ENCODE measurements at regions not wholly inside any gene's neighbourhood (a gene's known extent, or its start where the extent isn't known, plus 50 kb on each side); places are given as distances from the start of the nearest gene placed in this dataset.

DNA sequence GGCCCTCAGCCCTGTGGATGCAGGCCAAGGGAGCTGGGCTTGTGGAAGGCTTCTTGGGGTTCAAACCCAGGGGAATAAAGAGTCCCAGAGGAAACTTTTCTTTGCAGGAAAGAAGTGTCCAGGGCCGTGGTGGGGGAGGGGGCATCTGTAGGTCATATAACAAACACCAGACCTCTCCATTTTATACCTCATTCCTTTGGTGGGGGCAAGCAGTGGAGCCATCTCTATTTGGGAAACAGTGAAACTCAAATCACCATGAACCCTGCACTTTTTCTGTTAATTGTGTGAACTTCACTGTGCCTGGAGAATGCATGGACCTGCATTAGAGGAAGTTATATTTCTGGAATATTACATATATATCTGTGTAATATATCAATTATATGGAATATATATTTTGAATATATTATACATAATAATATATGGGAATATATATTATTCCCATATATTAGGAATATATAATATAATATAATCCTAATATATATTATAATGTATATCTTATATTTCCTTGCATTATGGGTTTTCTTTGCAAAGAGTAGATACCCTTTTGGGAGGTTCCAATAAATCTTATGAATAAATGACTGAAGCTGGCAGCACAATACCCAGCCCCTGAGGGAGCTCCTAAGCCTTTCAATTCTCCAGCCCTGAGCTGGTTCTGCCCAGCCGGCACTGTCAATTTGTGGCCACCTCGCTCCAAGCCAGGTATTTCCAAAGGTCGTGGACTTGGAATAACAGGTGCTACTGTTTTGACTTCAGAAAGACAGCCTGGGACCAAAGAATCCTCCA is 97.7 kb upstream of the PKDCC start:
- Histone ChIP-seq H3K9me3 (no peaks in the 10 kb centered on the region), H3K4me3 (no peak overlapping the region), H3K4me1 (no peaks in the 10 kb centered on the region), H3K36me3 (no peaks in the 10 kb centered on the region), H3K27ac (no peak overlapping the region), H3K27me3 (no peaks in the 10 kb centered on the region)
- ATAC-seq (no peak), DNase-seq (no peak), FAIRE-seq (no peak)
- intact Hi-C loops (cut with DNase I) = no loop called here
- WGBS, 2 donors = 65 to 69% methylated on average over 4 of the region's 4 CpGs
- TF ChIP-seq, protein P1, sequence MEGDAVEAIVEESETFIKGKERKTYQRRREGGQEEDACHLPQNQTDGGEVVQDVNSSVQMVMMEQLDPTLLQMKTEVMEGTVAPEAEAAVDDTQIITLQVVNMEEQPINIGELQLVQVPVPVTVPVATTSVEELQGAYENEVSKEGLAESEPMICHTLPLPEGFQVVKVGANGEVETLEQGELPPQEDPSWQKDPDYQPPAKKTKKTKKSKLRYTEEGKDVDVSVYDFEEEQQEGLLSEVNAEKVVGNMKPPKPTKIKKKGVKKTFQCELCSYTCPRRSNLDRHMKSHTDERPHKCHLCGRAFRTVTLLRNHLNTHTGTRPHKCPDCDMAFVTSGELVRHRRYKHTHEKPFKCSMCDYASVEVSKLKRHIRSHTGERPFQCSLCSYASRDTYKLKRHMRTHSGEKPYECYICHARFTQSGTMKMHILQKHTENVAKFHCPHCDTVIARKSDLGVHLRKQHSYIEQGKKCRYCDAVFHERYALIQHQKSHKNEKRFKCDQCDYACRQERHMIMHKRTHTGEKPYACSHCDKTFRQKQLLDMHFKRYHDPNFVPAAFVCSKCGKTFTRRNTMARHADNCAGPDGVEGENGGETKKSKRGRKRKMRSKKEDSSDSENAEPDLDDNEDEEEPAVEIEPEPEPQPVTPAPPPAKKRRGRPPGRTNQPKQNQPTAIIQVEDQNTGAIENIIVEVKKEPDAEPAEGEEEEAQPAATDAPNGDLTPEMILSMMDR (IDR thresholded peaks at IDR 0.05) = no peak

DNA sequence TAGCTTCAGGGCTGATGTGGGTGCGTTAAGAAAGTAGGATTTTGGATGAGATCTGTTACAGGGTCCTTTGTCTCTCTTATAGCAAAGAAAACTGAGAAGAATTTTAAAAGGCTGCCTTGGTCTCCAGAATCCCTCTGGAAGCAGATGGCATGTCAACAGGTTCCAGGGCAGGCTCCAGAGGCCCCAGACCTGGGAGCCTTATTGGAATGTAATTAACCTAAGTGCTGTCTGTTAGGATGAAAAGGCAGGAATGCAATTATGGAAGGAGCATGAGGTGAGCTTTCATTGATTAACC is 97.2 kb upstream of the PKDCC start:
- Histone ChIP-seq H3K27ac (no peak overlapping the region), H3K4me1 (no peaks in the 10 kb centered on the region), H3K36me3 (no peaks in the 10 kb centered on the region), H3K9me3 (no peaks in the 10 kb centered on the region), H3K27me3 (no peaks in the 10 kb centered on the region), H3K4me3 (no peak overlapping the region)
- ATAC-seq (no peak), FAIRE-seq (no peak), DNase-seq (no peak)
- TF ChIP-seq, protein P1 (IDR thresholded peaks at IDR 0.05) = no peak
- 85 to 86% methylated on average over 1 of the region's 1 CpG for WGBS, 2 donors
- intact Hi-C loops (cut with DNase I) = no loop called here

DNA sequence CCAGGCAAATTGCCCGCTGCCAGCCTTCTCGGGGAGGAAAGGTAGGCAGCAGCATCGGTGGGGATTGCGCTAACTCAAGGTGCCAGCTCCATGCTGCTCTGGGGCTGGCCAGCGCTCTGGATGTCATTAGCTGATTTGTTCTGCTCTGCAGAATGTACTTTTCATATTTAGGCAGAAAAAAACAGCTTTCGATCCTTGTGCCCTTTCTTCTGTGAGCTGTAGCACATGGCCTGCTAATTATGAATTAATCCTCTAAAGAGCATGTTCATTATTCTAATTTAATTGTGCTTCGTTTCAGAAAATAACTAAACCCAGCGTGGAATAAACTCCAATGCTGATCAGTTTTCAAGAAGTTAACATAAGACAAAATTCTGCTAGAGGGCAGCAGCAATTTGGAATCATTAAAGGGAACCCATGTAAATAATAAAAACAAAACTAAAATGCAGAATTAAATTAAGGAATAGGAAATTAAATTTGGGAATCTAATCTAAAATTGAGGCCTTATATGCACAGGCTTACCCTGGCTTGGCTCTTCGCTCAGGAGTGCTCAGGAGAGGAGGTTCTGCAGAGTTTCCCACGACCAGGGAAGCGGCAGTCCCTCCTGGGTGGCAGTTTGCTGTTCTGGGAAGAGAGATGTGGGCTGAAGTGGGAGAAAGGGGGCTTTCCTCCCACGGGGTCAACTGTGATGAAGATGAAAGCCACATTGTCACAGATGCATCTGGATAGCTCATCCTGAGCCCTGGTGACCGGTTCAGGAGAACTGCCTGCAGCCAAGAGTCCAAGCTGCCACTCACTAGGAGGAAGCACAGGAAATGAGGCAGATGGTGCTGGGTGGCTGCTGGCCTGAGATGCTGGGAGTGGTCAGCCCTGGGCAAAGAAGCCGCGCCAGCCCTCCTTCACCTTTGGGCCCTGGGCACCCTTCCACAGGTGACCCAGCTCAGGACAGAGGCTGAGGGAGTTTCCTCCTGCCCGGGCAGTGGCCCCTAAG is 93.2 kb upstream of the PKDCC start:
- TF ChIP-seq, protein P1 (IDR thresholded peaks at IDR 0.05) = no peak
- DNase-seq (no peak), ATAC-seq (peak in 2 of 4 donors; percentile 38 to 39), FAIRE-seq (no peak)
- no peaks in the 10 kb centered on the region for H3K4me1 ChIP-seq
- H3K9me3 ChIP-seq = no peaks in the 10 kb centered on the region
- WGBS, 2 donors = 80 to 85% methylated on average over 16 of the region's 16 CpGs
- no peak overlapping the region for H3K27ac ChIP-seq
- H3K36me3 ChIP-seq = no peaks in the 10 kb centered on the region
- intact Hi-C loops (cut with DNase I) = no loop called here
- no peak overlapping the region for H3K4me3 ChIP-seq
- no peaks in the 10 kb centered on the region for H3K27me3 ChIP-seq

DNA sequence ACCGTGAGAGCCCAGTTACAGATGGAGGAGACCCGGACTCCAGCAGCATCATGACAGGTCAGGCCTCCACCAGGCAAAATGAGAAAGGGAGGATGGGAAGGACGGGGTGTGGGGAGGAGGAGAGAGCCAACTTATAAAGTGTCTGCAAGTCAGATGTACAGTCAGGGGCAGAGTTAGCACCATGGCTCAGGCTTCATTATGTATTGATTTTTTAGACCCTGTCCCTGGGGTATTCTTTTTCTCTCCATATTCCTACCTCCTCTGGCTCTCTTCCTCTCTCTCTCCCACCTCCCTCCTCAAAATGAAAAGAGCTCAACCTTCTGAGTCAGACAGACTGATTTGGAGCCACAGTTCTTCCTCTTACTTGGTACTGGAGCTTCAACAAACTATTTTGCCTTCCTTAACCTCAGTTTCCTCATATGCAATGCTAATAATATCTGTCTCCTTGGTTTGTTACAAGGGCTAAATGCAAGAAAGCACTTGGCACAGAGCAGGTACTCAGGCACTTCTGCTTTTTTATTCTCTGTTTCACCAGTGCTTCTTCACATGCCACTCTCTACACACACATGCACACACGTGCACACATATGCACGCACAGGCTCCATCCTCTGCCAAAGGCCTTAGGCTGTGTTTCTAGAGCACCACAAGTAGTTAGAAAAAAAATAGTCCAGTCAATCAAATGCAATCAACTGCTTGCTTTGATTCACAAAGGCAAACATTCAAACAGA is 92.3 kb upstream of the PKDCC start:
- DNase-seq (no peak), FAIRE-seq (no peak), ATAC-seq (peak in 1 of 4 donors; percentile 24)
- TF ChIP-seq, protein P1 (IDR thresholded peaks at IDR 0.05) = no peak
- no peaks in the 10 kb centered on the region for H3K9me3 ChIP-seq
- H3K36me3 ChIP-seq = no peaks in the 10 kb centered on the region
- H3K27me3 ChIP-seq = no peaks in the 10 kb centered on the region
- no peak overlapping the region for H3K27ac ChIP-seq
- no peaks in the 10 kb centered on the region for H3K4me1 ChIP-seq
- no peak overlapping the region for H3K4me3 ChIP-seq
- WGBS, 2 donors = 72 to 86% methylated on average over 5 of the region's 5 CpGs
- intact Hi-C loops (cut with DNase I) = no loop called here

Data from pancreas (tissue), 10 donors.